Endothelial cell of umbilical vein (primary cell): ENCODE measurements at regions not wholly inside any gene's neighbourhood (a gene's known extent, or its start where the extent isn't known, plus 50 kb on each side); places are given as distances from the start of the nearest gene placed in this dataset.

Experiments
- CTCF ChIP-seq, 2 donors: IDR thresholded peaks; 1 replicate in 1 of 2; 2 replicates in 1 of 2; pipeline ENCODE4 v1.5.1; 2011; ENCODE audit warnings: low read length in 2 of 2, mild to moderate bottlenecking in 2 of 2, moderate library complexity in 2 of 2, control low read depth in 1 of 2, inconsistent platforms in 1 of 2, low read depth in 1 of 2; ENCODE audit not compliant: insufficient read depth in 1 of 2; ENCODE audit errors: extremely low read depth in 1 of 2
- EZH2 ChIP-seq: IDR thresholded peaks from 2 replicates; pipeline ENCODE4 v1.6.1; 2012; ENCODE audit warnings: borderline replicate concordance, low read depth, mild to moderate bottlenecking, moderate library complexity, low read length, inconsistent platforms; ENCODE audit not compliant: severe bottlenecking
- FOS ChIP-seq: IDR thresholded peaks from 2 replicates; pipeline ENCODE4 v1.6.1; 2011; ENCODE audit warnings: mild to moderate bottlenecking, low read length, moderate library complexity, borderline replicate concordance; ENCODE audit not compliant: insufficient read depth
- GATA2 ChIP-seq: IDR thresholded peaks from 2 replicates; pipeline ENCODE4 v1.7.0; 2011; ENCODE audit warnings: low read depth, mild to moderate bottlenecking, moderate library complexity, mixed read lengths, low read length; ENCODE audit not compliant: insufficient read length, insufficient read depth
- JUN ChIP-seq: IDR thresholded peaks from 2 replicates; pipeline ENCODE4 v1.6.1; 2011; ENCODE audit warnings: borderline replicate concordance, low read depth; ENCODE audit not compliant: insufficient read length, insufficient read depth
- MYC ChIP-seq: IDR thresholded peaks from one replicate; pipeline ENCODE4 v1.6.1; 2011; ENCODE audit warnings: mild to moderate bottlenecking, low read depth, low read length
- POLR2A ChIP-seq: IDR thresholded peaks from 2 replicates; pipeline ENCODE4 v1.6.1; 2012; ENCODE audit warnings: low read depth, mild to moderate bottlenecking, control low read depth, low read length
- POLR2AphosphoS5 ChIP-seq: IDR thresholded peaks from 2 replicates; pipeline ENCODE4 v1.6.1; 2012; ENCODE audit warnings: low read depth, mild to moderate bottlenecking, control low read depth, low read length, moderate library complexity; ENCODE audit not compliant: insufficient read depth
- TF ChIP-seq, protein P1 (sequence below): IDR thresholded peaks from 2 replicates; pipeline ENCODE4 v1.6.1; 2011; ENCODE audit not compliant: insufficient read depth, insufficient read length

- TF ChIP-seq CTCF (IDR thresholded peaks at IDR 0.05; ENCODE audit: extremely low read depth in 1 of 2, insufficient read depth in 1 of 2, low read depth in 1 of 2, low read length in 2 of 2), result no peak
- no peak for TF ChIP-seq FOS
- TF ChIP-seq GATA2, result no peak
- TF ChIP-seq POLR2A, result no peak
- TF ChIP-seq EZH2, result no peak
- TF ChIP-seq POLR2AphosphoS5, result no peak
- TF ChIP-seq, protein P1, sequence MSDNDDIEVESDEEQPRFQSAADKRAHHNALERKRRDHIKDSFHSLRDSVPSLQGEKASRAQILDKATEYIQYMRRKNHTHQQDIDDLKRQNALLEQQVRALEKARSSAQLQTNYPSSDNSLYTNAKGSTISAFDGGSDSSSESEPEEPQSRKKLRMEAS, result no peak
- TF ChIP-seq JUN, result no peak
- TF ChIP-seq MYC, result no peak
These were observed 249.7 kb upstream of the DAB2 start for GRCh38 chr5:39674209-39675082.
